Ramos (cell line): ENCODE measurements at regions not wholly inside any gene's neighbourhood (a gene's known extent, or its start where the extent isn't known, plus 50 kb on each side); places are given as distances from the start of the nearest gene placed in this dataset.

ENCODE experiments used
- in situ Hi-C: fragments of 300-500 bp; cut with MboI; formaldehyde crosslinking; loops from one replicate; pipeline ENCODE4 v1.14.3; 2022; ENCODE audit warnings: low sequenced_read_pairs; ENCODE audit not compliant: unreplicated experiment

GRCh38 chr11:70616938-70617654, 218.8 kb downstream of the CTTN start:
- in situ Hi-C loops = no loop called here

- in situ Hi-C loops = no loop called here
Observed at GRCh38 chr11:70618431-70619101, 220.2 kb downstream of the CTTN start.

GRCh38 chr11:70619591-70619990, 221.3 kb downstream of the CTTN start:
- in situ Hi-C loops = no loop called here

GRCh38 chr11:70620510-70621184, 222.3 kb downstream of the CTTN start:
- in situ Hi-C loops = no loop called here

GRCh38 chr11:70621241-70621640, 222.9 kb downstream of the CTTN start:
- in situ Hi-C loops = no loop called here

- in situ Hi-C loops = no loop called here
Observed at GRCh38 chr11:70622091-70622490, 223.8 kb downstream of the CTTN start.

- in situ Hi-C loops = no loop called here
Observed at GRCh38 chr11:70623906-70624597, 225.7 kb downstream of the CTTN start.

GRCh38 chr11:70624598-70624993, 226.3 kb downstream of the CTTN start:
- in situ Hi-C loops = no loop called here

GRCh38 chr11:70625051-70625450, 226.7 kb downstream of the CTTN start:
- in situ Hi-C loops = no loop called here

- in situ Hi-C loops = no loop called here
Observed at GRCh38 chr11:70625582-70626518, 227.5 kb downstream of the CTTN start.

GRCh38 chr11:70627219-70627618, 228.9 kb downstream of the CTTN start:
- in situ Hi-C loops = no loop called here

GRCh38 chr11:70628176-70628854, 230.0 kb downstream of the CTTN start:
- in situ Hi-C loops = no loop called here

- in situ Hi-C loops = no loop called here
Observed at GRCh38 chr11:70628855-70629844, 230.8 kb downstream of the CTTN start.

GRCh38 chr11:70630068-70630467, 231.7 kb downstream of the CTTN start:
- in situ Hi-C loops = loop anchor here (10.0 kb wide), 1 partner anchor 55 kb away; no protein-coding TSS in a partner anchor

- in situ Hi-C loops = loop anchor here (10.0 kb wide), 1 partner anchor 56 kb away; no protein-coding TSS in a partner anchor
Observed at GRCh38 chr11:70630816-70631623, 232.7 kb downstream of the CTTN start.

- in situ Hi-C loops = loop anchor here (10.0 kb wide), 1 partner anchor 57 kb away; no protein-coding TSS in a partner anchor
Observed at GRCh38 chr11:70631624-70632047, 233.3 kb downstream of the CTTN start.

- in situ Hi-C loops = loop anchor here (10.0 kb wide), 1 partner anchor 59 kb away; no protein-coding TSS in a partner anchor
Observed at GRCh38 chr11:70633610-70634009, 235.3 kb downstream of the CTTN start.
